ENCODE measurements at regions not wholly inside any gene's neighbourhood (a gene's known extent, or its start where the extent isn't known, plus 50 kb on each side); places are given as distances from the start of the nearest gene placed in this dataset.

DNA sequence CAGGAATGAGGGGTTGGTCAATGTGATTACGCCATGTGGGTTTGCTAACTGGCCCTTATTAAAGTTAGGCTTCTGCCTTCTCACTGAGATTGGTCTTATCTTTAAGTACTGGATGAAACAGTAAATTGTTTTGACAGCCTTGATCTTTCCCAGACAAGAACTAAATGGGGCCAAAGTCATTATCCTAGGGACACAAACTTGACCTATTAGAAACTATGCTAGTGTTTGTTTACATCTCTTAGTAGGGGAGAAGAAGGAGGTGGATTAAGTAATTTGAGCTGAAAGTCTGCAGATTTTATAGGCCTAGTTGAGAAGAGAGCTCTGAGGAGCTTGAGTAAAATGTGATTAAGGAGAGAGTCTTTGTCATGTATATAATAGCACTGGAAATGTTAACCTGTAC is 386.9 kb downstream of the HTR7 start:
- no peak overlapping the region for H3K27ac ChIP-seq (ENCODE audit: low read depth, low read length)
- no peak for DNase-seq
- peaks cover 16% of the 10 kb centered on the region for H3K9me3 ChIP-seq (ENCODE audit: control insufficient read depth, low read length)
- H3K27ac Mint-ChIP-seq = no peak overlapping the region
- no peak overlapping the region for H3K9ac ChIP-seq (ENCODE audit: extremely low read depth, low read length, poor library complexity, severe bottlenecking)
- no peak overlapping the region for H3K4me3 ChIP-seq (ENCODE audit: low read length)
- no peak overlapping the region for H3K4me3 Mint-ChIP-seq
- no peaks in the 10 kb centered on the region for H3K36me3 ChIP-seq (ENCODE audit: control insufficient read depth, insufficient read depth, low read length)
- H3K4me1 ChIP-seq (ENCODE audit: control insufficient read depth, insufficient read depth, low read length) = no peaks in the 10 kb centered on the region
- 80 to 93% methylated on average over 1 of the region's 1 CpG for WGBS, 2 experiments (ENCODE audit: insufficient coverage in 1 of 2, insufficient read length in 1 of 2)
- H3K27me3 ChIP-seq (ENCODE audit: control insufficient read depth, insufficient read depth, low read length, poor library complexity, severe bottlenecking) = no peaks in the 10 kb centered on the region
- H3K9me3 Mint-ChIP-seq = peaks cover 17% of the 10 kb centered on the region
- peaks cover 6% of the 10 kb centered on the region for H3K4me1 Mint-ChIP-seq
- TF ChIP-seq, protein P1, sequence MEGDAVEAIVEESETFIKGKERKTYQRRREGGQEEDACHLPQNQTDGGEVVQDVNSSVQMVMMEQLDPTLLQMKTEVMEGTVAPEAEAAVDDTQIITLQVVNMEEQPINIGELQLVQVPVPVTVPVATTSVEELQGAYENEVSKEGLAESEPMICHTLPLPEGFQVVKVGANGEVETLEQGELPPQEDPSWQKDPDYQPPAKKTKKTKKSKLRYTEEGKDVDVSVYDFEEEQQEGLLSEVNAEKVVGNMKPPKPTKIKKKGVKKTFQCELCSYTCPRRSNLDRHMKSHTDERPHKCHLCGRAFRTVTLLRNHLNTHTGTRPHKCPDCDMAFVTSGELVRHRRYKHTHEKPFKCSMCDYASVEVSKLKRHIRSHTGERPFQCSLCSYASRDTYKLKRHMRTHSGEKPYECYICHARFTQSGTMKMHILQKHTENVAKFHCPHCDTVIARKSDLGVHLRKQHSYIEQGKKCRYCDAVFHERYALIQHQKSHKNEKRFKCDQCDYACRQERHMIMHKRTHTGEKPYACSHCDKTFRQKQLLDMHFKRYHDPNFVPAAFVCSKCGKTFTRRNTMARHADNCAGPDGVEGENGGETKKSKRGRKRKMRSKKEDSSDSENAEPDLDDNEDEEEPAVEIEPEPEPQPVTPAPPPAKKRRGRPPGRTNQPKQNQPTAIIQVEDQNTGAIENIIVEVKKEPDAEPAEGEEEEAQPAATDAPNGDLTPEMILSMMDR (conservative IDR thresholded peaks at IDR 0.05) = no peak
- H3K36me3 Mint-ChIP-seq (ENCODE audit: low read depth) = peaks cover 2% of the 10 kb centered on the region
- no peaks in the 10 kb centered on the region for H3K27me3 Mint-ChIP-seq (ENCODE audit: insufficient read depth)

DNA sequence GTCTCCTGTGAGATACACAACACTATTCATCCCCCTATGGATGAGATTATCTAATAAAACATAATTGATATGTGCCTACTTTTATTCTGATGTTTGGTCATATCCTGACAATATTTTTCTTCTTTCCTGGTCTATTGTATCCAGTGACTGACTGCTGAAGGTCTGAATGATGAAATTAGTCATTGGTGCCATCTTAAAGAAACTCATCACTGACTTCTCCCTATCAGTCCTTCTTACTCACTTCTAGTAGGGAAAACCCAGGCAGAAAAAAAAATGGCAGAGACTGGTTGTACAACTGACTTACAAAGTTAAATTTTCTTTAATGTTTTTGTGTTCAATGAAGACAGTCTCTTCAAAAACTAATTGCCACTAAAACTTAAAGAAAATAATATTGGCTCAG is 377.4 kb downstream of the HTR7 start:
- H3K27me3 ChIP-seq (ENCODE audit: control insufficient read depth, insufficient read depth, low read length, poor library complexity, severe bottlenecking) = no peaks in the 10 kb centered on the region
- Mint-ChIP-seq H3K4me3 (no peak overlapping the region), H3K27me3 (ENCODE audit: insufficient read depth) (peaks cover 18% of the 10 kb centered on the region), H3K36me3 (ENCODE audit: low read depth) (no peaks in the 10 kb centered on the region), H3K27ac (no peak overlapping the region), H3K4me1 (peaks cover 16% of the 10 kb centered on the region), H3K9me3 (no peaks in the 10 kb centered on the region)
- no peaks in the 10 kb centered on the region for H3K36me3 ChIP-seq (ENCODE audit: control insufficient read depth, insufficient read depth, low read length)
- H3K4me1 ChIP-seq (ENCODE audit: control insufficient read depth, insufficient read depth, low read length) = no peaks in the 10 kb centered on the region
- H3K9me3 ChIP-seq (ENCODE audit: control insufficient read depth, low read length) = no peaks in the 10 kb centered on the region
- no peak overlapping the region for H3K4me3 ChIP-seq (ENCODE audit: low read length)
- no peak overlapping the region for H3K27ac ChIP-seq (ENCODE audit: low read depth, low read length)
- TF ChIP-seq, protein P1 (conservative IDR thresholded peaks at IDR 0.05) = no peak
- no peak overlapping the region for H3K9ac ChIP-seq (ENCODE audit: extremely low read depth, low read length, poor library complexity, severe bottlenecking)
- DNase-seq = no peak

DNA sequence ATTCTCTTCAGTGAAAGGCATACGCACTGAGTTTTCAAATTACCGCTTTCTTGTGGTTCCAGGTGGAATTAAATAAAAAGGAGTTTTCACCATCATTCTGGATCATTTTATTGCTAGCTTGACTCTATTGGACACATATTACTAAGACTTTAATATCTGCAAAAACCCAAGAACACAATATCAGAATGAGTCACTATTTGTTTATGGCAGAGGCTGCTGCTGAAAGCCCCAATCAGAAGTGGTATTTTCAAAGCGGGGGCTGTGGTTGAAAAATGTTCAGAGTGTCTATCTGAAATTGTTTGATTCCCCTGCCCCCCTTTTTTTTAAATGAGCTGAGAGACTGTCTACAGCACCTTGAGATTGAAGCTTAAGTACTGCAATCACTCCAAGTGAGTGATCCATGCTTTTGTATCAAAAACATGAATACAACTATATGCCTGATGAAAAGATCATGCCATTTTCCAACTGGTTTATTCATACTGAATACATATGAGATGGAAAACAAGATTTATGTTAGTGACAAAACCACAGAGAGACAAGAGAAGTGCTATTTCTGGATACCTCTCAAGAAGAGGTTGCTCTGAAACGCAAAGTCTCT is 376.4 kb downstream of the HTR7 start:
- no peak overlapping the region for H3K27ac Mint-ChIP-seq

More for the DNA sequence above, 376.4 kb downstream of the HTR7 start:
- Histone ChIP-seq H3K27ac (ENCODE audit: low read depth, low read length) (no peak overlapping the region), H3K36me3 (ENCODE audit: control insufficient read depth, insufficient read depth, low read length) (no peaks in the 10 kb centered on the region), H3K9ac (ENCODE audit: extremely low read depth, low read length, poor library complexity, severe bottlenecking) (no peak overlapping the region), H3K4me1 (ENCODE audit: control insufficient read depth, insufficient read depth, low read length) (no peaks in the 10 kb centered on the region), H3K9me3 (ENCODE audit: control insufficient read depth, low read length) (no peaks in the 10 kb centered on the region), H3K4me3 (ENCODE audit: low read length) (no peak overlapping the region), H3K27me3 (ENCODE audit: control insufficient read depth, insufficient read depth, low read length, poor library complexity, severe bottlenecking) (no peaks in the 10 kb centered on the region)
- H3K4me3 Mint-ChIP-seq = no peak overlapping the region
- no peaks in the 10 kb centered on the region for H3K9me3 Mint-ChIP-seq
- H3K4me1 Mint-ChIP-seq = peaks cover 16% of the 10 kb centered on the region
- no peak for DNase-seq
- peaks cover 20% of the 10 kb centered on the region for H3K27me3 Mint-ChIP-seq (ENCODE audit: insufficient read depth)
- no peaks in the 10 kb centered on the region for H3K36me3 Mint-ChIP-seq (ENCODE audit: low read depth)
- TF ChIP-seq, protein P1 (conservative IDR thresholded peaks at IDR 0.05) = no peak
- WGBS, 2 experiments (ENCODE audit: insufficient coverage in 1 of 2, insufficient read length in 1 of 2) = 92 to 93% methylated on average over 2 to 4 of the region's 4 CpGs
